ENCODE measurements at regions not wholly inside any gene's neighbourhood (a gene's known extent, or its start where the extent isn't known, plus 50 kb on each side); places are given as distances from the start of the nearest gene placed in this dataset.

DNA sequence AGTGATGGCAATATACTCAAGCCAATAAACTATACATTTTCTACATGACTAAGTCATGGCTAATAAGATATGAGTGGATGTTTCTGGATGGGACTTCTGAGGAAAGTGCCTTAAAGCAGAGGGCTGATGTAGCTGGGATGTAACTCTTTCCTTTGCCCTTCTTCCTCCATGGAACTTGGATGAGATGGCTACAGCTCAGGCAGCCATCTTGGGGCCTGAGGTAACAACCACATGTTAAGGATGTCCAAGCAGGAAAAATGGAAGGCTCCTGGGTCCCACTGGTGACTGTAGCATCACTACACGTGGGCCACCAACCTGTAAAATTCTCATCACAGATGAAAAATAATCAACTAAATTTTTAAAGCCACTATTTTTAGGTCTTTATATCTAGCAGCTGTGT is 54.4 kb upstream of the GRIP1 start:
- Histone ChIP-seq H3K27me3 (ENCODE audit: control insufficient read depth in 2 of 2, insufficient read depth in 2 of 2, low read length in 2 of 2) (peaks cover 2 to 6% of the 10 kb centered on the region in 2 experiments), H3K4me1 (ENCODE audit: control insufficient read depth, extremely low read depth, insufficient read depth, low read length) (no peaks in the 10 kb centered on the region), H3K4me2 (ENCODE audit: insufficient read depth, low read length) (no peak overlapping the region), H4K20me1 (replicated peaks; ENCODE audit: control insufficient read depth, extremely low read depth, insufficient read depth, low read length) (no peaks in the 10 kb centered on the region), H3K4me3 (replicated peaks in 1 of 3; ENCODE audit: insufficient read depth in 1 of 3, low read depth in 1 of 3, low read length in 3 of 3) (no peak overlapping the region), H3K79me2 (ENCODE audit: control insufficient read depth, insufficient read depth, low read length) (no peaks in the 10 kb centered on the region), H2AFZ (ENCODE audit: low read depth, low read length) (no peak overlapping the region), H3K9me3 (replicated peaks; ENCODE audit: control insufficient read depth, insufficient read depth, low read length) (no peaks in the 10 kb centered on the region), H3K27ac (ENCODE audit: insufficient read depth, low read depth, low read length) (no peak overlapping the region), H3K9me1 (replicated peaks; ENCODE audit: control insufficient read depth, extremely low read depth, insufficient read depth, low read length) (no peaks in the 10 kb centered on the region), H3K36me3 (ENCODE audit: control insufficient read depth in 2 of 2, extremely low read depth in 1 of 2, insufficient read depth in 2 of 2, low read length in 2 of 2) (no peaks in the 10 kb centered on the region), H3K9ac (replicated peaks; ENCODE audit: extremely low read depth, insufficient read depth, low read length) (no peak overlapping the region)
- intact Hi-C loops (cut with micrococcal nuclease) (no loop called here), dilution Hi-C loops (cut with MboI; ENCODE audit: extremely low pct_ligation_motif_present, low sequenced_read_pairs) (no loop called here)
- DNase-seq (ENCODE audit: low read depth, low spot score) (no peak), FAIRE-seq (no peak)
- no peak for TF ChIP-seq MYC (IDR thresholded peaks at IDR 0.05; ENCODE audit: low read depth, low read length)
- TF ChIP-seq, protein P1, sequence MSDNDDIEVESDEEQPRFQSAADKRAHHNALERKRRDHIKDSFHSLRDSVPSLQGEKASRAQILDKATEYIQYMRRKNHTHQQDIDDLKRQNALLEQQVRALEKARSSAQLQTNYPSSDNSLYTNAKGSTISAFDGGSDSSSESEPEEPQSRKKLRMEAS (IDR thresholded peaks at IDR 0.05; ENCODE audit: insufficient read depth, insufficient read length) = no peak
- TF ChIP-seq, protein P2, sequence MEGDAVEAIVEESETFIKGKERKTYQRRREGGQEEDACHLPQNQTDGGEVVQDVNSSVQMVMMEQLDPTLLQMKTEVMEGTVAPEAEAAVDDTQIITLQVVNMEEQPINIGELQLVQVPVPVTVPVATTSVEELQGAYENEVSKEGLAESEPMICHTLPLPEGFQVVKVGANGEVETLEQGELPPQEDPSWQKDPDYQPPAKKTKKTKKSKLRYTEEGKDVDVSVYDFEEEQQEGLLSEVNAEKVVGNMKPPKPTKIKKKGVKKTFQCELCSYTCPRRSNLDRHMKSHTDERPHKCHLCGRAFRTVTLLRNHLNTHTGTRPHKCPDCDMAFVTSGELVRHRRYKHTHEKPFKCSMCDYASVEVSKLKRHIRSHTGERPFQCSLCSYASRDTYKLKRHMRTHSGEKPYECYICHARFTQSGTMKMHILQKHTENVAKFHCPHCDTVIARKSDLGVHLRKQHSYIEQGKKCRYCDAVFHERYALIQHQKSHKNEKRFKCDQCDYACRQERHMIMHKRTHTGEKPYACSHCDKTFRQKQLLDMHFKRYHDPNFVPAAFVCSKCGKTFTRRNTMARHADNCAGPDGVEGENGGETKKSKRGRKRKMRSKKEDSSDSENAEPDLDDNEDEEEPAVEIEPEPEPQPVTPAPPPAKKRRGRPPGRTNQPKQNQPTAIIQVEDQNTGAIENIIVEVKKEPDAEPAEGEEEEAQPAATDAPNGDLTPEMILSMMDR (IDR thresholded peaks at IDR 0.05; ENCODE audit: extremely low read depth in 1 of 2, insufficient read depth in 1 of 2, low read depth in 1 of 2, low read length in 2 of 2) = no peak
- TF ChIP-seq JUN (IDR thresholded peaks at IDR 0.05; ENCODE audit: borderline replicate concordance, insufficient read depth, insufficient read length, low read depth) = no peak
- no peak for TF ChIP-seq GATA2 (IDR thresholded peaks at IDR 0.05; ENCODE audit: insufficient read depth, insufficient read length, low read depth, low read length)
- no peak for TF ChIP-seq POLR2AphosphoS5 (IDR thresholded peaks at IDR 0.05; ENCODE audit: insufficient read depth, low read depth, low read length)
- no peak for TF ChIP-seq EZH2 (IDR thresholded peaks at IDR 0.05; ENCODE audit: borderline replicate concordance, low read depth, low read length, severe bottlenecking)
- TF ChIP-seq FOS (IDR thresholded peaks at IDR 0.05; ENCODE audit: borderline replicate concordance, insufficient read depth, low read length) = no peak
- no peak for TF ChIP-seq POLR2A (IDR thresholded peaks at IDR 0.05; ENCODE audit: low read depth, low read length)
- CTCF ChIA-PET = no interaction called here
- POLR2A ChIA-PET = no interaction called here
- BruUV-seq (replicated peaks) = no TSS peak
